ENCODE measurements at regions not wholly inside any gene's neighbourhood (a gene's known extent, or its start where the extent isn't known, plus 50 kb on each side); places are given as distances from the start of the nearest gene placed in this dataset.
"Not testable (repeated sequence)": the region's sequence is repeated elsewhere in the genome, so short reads cannot be mapped to it uniquely, and the experiment has no call there.

GRCh38 chr17:64723781-64724180 is 61.7 kb upstream of the SMURF2 start:
- DNase-seq = no peak

GRCh38 chr17:64721556-64721955 is 59.4 kb upstream of the SMURF2 start:
- not testable (repeated sequence) for DNase-seq

- DNase-seq = not testable (repeated sequence)
Observed at GRCh38 chr17:64720253-64720652, 58.1 kb upstream of the SMURF2 start.

- DNase-seq = not testable (repeated sequence)
Observed at GRCh38 chr17:64719517-64719916, 57.4 kb upstream of the SMURF2 start.

- not testable (repeated sequence) for DNase-seq
Observed at GRCh38 chr17:64718816-64719215, 56.7 kb upstream of the SMURF2 start.

GRCh38 chr17:64718058-64718457 is 56.0 kb upstream of the SMURF2 start:
- DNase-seq = no peak

- not testable (repeated sequence) for DNase-seq
Observed at GRCh38 chr17:64716496-64716895, 54.4 kb upstream of the SMURF2 start.

GRCh38 chr17:64713786-64714185 is 51.7 kb upstream of the SMURF2 start:
- not testable (repeated sequence) for DNase-seq

- DNase-seq = not testable (repeated sequence)
Observed at GRCh38 chr17:64712557-64713351, 50.6 kb upstream of the SMURF2 start.

Data from DMS 273 treated with DMSO at 0.1 percent for 48 hours (cell line).